GM21447 (cell line): ENCODE measurements at regions not wholly inside any gene's neighbourhood (a gene's known extent, or its start where the extent isn't known, plus 50 kb on each side); places are given as distances from the start of the nearest gene placed in this dataset.
"Not testable (repeated sequence)": the region's sequence is repeated elsewhere in the genome, so short reads cannot be mapped to it uniquely, and the experiment has no call there.

ENCODE experiments used
- ATAC-seq: cut with Tn5 transposase; IDR thresholded peaks from one replicate; pipeline ENCODE4 v1.9.1; 2021; ENCODE audit not compliant: unreplicated experiment

GRCh38 chr5:56632199-56632598 lies 183.2 kb upstream of the MAP3K1 start:
- ATAC-seq: no peak

DNA sequence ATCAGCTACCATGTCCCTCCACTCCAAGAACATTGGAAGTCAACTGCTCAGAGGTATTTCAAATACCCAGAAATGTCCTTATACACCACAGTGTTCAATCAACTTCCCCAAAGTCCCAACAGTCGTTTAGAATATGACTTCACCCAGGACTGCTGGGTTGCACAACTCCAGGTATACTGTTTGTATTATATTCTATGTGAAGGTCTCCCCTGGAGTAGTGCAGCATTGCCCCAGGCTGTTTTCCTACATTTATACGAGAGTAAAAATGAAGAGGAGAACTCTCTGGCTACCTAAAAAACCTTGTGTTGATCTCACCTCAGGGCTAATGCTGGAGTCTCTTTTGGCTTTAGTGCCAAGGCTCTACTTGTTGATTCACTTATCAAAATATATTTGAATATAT lies 183.6 kb upstream of the MAP3K1 start:
- ATAC-seq: no peak

DNA sequence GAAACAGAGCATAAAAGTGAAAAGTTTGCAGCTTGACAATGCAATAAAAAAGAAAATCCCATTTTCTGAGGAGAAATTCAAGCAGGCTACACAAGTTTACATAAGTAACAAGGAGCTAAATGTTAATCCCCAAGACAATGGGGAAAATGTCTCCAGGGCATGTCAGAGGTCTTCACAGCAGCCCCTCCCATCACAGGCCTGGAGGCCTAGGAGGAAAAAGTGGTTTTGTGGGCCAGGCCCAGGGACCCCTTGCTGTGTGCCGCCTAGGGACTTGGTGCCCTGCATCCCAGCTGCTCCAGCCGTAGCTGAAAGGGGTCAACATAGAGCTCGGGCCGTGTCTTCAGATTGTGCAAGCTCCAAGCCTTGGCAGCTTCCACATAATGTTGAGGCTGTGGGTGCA lies 186.7 kb upstream of the MAP3K1 start:
- not testable (repeated sequence) for ATAC-seq

DNA sequence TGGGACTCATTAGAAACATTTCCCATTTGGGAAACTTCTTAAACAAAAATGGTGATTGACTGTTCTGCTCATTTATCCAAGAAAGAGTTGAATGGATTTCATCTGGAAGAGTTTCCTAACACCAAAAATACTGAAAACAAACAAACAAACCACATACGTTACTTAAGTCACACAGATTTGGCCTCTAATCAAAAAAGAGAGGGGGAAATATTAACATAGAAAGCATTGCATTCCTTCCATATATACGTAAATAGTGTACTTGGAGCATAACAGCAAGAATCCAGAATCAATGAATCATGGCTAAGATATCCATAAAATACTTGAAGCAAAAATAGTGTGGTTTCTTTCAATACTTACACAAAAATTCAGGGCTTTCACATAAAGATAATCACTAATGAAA lies 189.8 kb upstream of the MAP3K1 start:
- no peak for ATAC-seq

DNA sequence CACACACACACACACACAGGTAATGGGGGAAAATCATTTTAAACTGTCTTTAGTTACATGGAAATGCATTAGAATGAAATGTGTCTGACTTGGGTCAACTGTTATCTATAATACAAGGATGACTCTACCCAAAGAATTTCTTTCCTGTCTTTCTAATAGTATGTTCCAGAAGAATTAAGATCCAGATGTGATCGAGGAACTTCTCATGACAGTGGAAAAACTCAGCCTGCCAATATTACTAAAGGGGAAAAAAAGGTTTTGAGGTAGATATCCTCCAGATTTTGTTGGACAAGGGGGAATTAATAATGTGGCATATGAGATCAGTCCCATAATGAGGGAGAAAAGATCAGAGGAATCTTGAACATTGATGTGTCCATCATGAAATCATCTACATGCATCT lies 190.6 kb upstream of the MAP3K1 start:
- no peak for ATAC-seq

- no peak for ATAC-seq
Measured at GRCh38 chr5:56622141-56622540, 193.2 kb upstream of the MAP3K1 start.

- ATAC-seq: no peak
Measured at GRCh38 chr5:56620903-56621677, 194.3 kb upstream of the MAP3K1 start.

DNA sequence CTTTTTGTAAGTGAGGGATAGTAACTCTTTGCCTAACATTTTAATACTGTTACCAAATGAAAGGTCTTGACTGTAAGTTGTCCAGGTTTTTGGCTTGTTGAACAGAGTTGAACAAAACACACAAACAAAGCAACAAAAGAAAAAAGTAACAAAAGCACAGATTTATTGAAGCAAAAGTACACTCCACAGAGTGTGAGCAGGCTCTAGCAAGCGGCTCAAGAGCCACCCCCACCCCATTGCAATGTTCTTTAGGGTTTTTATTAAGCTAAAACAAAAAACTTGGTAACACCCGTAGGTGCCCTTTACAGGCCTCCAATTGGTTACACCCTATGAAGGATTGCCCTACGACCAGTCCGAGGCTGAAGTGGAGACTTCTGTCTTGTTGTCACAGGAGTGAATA lies 197.4 kb upstream of the MAP3K1 start:
- no peak for ATAC-seq

DNA sequence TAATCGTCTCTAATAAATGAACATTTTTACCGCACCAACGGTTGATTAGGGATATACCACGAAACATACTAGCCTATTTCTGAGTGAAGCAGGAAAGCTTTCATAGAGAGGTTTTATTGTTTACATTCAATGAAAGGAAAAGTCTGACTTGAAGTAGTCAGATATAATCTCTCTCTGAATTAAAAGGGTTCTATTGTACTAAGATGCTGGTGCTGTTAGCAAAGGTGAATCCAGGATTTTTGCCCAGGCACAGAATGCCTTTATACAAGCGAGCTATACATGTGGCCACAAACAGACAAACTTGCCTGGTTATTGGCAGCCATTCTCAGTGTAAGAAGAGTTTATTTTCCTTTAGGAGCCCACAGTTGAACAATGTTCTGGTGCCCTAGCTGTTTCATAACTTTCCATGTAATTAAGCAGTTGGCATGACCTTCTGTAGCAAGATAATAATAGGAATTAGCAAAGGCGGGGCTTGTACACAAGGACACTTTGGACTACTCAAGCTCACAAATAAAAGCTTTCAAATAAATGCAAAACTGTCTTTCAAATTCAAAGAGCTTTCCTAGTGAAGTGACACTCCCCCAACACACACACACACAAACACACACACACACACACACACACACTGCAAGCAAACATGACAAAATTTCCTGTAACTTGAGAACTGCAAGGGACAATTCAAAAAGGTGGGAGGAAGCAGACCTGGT lies 198.7 kb upstream of the MAP3K1 start:
- no peak for ATAC-seq

DNA sequence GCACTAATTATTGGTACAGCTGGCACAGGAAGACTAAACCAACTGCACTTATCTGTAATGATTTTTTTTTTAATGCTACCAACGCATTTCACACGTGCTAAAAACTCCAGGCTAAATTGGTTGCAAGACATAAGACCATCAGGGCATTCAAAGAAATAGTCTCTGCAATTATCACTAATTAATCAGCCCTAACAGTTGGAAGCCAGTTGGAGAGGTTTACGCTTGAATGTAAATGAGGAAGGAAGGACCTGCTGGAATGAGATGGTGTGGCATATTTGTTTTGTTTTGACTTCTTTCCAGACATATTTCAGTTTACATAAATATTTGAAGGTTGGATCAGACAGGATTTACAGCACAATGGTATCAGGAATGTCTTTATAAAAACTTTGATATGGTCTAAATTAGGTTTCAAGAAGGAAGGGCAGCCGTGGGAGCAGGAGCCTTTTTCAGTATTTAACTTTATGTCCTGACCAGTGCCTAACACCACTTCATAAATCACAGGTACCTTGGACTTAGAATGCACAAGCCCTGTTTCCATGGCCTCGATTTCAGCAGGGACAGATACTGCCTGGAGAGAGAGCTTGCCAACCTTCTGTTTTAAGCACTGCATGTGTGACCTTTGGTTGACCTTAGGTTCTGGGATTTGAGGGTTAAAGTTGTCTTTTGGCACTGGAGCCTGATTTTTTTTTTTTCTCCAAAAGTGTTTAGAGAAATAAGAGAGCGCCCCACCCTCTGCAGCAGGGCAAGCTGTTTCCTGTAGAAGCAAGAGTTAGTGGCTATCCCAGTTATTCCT lies 199.8 kb upstream of the MAP3K1 start:
- no peak for ATAC-seq

- ATAC-seq: no peak
Measured at GRCh38 chr5:56612759-56613158, 202.6 kb upstream of the MAP3K1 start.

DNA sequence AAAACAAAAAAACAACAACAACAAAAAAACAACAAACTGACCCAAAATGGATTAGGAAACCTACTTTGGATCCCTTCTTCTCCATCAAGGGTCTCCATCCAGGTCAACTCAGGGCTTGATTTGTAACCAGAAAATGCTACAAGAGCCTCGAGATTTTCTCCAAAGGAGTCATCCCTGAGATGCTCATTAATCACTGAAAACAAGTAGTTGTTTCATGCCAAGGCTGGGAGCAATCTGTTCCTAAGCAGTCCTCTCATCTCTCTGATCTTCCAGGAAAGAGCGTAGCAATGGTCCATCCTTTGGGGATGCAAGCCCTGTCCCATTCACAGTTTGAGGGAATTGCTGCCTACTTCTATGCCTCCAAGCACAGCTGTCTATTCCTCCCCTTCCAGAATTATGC lies 203.0 kb upstream of the MAP3K1 start:
- ATAC-seq: no peak

GRCh38 chr5:56610093-56610698 lies 205.2 kb upstream of the MAP3K1 start:
- ATAC-seq: no peak

DNA sequence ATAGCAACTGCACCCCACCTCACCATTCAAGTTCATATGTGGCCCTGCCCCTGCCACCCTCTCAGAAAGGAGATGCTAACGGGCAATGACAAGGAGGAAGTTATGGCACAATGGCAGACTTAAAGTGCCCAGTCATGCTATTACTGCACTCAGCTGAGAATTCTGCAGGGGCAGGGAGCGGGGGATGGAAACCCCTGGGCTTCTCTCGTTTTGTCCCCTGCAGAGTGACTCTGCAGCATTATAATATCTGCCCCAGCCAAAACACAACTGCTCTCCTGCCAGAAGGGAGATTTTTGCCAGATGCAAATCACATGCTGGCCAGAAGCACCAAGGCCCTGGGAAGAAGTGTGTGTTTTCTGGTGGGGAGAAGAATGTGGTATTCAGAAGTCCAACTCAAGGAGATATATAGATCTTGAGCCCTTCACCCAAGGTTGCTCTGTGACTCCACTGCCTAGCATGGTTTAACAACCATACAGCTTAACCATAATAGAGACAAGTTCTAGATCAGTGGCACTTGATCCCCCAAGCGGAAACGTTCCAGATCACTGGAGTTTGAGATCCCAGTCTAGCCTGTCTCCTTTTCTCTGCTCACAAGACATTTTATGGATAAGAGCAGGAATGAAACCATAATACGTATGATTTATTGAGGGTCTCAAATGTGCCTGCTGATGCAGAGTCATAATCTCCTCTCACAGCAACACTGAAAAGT lies 207.0 kb upstream of the MAP3K1 start:
- no peak for ATAC-seq

DNA sequence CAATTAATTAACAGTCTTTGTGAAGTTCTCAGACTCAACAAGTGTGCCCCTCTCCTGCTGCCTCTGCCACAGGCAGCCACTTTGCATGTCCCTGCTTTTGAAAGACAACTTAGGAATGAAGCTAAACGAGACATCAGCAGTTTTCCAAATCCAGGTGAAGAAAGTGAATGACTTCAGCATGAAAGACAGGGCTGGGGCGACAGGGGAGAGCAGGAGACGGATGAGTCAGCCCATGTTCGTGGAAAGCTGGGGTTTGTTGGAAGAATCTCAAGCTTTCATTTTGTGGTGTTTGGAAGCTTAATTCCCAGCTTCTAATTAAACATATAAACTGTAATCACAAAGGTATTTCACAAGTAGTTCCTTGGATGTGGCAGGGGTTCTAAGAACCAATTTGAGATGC lies 207.8 kb upstream of the MAP3K1 start:
- no peak for ATAC-seq

DNA sequence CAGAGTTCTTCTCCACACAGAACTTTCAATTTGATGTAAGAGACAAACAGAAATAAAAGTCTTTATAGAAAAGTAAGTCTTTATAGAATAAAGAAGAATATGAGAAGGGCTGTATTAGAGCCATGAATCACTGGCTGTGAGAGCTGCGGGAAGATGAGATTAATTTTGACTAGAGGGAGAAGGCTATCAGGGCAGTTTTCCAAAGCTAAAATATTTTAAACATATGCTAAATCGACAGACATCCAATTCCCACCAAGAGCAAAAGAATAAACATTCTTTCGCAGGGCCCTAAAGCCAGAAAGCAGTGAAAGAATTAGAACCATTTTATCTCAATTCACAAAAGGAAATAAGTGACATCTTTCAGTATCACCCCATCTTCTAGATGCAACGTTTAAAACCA lies 208.3 kb upstream of the MAP3K1 start:
- no peak for ATAC-seq

GRCh38 chr5:56606192-56606591 lies 209.2 kb upstream of the MAP3K1 start:
- no peak for ATAC-seq

- no peak for ATAC-seq
Measured at GRCh38 chr5:56605231-56605630, 210.1 kb upstream of the MAP3K1 start.

DNA sequence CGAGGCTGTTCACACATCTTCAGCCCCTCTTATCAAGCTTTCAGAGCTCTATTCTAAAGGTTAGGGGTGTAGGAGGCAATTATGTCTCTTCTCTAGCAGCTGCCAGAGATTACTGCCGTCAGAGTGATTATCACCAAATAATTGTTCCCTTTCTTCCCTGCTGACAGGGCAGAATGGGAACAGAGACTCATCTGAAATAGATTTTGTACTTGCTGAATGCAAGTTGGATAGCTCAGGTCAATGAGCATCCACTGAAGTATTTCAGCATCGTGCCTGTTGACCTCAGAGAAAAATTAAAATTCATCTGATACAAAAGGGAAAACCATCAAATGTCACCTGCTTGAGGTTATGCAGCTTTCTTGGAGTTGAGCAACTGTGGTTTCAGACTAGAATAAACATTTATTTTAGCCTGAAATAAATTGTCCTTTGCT lies 213.7 kb upstream of the MAP3K1 start:
- ATAC-seq: no peak

DNA sequence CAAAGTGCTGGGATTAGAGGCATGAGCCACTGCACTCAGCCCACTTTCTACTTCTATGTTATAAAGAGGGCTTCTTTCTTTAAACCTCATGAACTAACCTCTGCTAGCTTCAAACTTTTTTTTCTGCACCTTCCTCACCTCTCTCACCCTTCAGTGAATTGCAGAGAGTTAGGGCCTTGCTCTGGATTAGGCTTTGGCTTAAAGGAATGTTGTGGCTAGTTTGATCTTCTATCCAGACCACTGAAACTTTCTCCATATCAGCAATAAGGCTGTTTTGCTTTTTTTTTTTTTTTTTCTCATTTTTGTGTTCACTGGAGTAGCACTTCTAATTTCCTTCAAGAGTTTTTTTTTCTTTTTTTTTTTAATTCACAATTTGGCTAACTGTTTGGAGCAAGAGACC lies 216.4 kb upstream of the MAP3K1 start:
- no peak for ATAC-seq

DNA sequence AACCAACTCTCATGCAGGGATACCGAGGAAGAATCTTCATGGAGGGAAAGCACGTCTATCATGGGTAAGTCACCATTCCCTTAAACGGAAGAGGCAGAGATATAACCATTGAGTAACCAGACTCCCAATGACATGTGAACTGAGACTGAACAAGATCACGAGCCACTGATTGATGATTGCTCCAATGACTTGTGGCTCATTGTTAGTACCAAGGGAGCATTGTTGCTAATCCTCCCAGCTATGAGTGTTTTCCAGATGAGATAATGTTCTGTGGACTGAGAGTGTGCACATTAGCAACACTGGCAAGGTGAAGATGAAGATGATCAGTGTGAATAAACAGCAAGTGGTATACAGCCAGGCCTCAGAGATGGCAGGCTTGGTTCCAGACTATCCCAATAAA lies 219.2 kb upstream of the MAP3K1 start:
- no peak for ATAC-seq
